ENCODE measurements at regions not wholly inside any gene's neighbourhood (a gene's known extent, or its start where the extent isn't known, plus 50 kb on each side); places are given as distances from the start of the nearest gene placed in this dataset.

DNA sequence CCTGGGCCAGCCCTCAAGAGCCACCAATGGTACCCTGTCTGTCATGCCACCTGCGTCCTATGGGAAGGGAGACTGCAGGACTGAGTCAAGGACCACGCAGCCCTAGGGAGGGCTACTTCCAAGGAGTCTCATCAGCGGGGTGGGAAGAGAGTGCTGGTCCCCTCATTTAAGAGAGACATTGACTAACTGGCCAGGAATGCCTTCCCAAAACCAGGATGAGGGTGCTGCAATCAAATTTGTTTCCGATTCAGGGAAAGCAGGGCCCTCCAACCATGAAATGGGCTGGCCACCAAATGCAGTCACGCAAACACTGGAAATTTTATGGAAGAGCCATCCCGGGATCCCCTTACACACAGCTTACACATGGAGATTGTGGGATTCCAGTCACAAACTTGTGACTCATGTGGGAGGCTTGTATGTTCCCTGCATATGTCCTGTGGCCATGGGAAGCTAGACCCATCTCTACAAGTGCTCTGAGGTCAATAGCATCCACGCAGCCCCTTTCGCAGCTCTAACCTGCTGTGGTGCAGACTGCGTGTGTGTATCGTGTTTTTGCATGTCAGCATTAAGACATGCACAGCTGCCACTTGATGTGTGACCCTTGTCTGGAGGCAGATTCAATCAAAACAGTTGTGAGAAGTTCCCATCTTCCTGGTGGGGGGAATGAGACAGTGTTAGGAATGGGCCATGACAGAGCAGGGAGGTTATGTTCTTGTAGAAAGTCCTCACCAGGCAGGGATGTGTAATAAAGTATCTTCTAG, 53.0 kb upstream of the CST7 start:
- CTCF ChIA-PET = no interaction called here
- Mint-ChIP-seq H3K27ac (no peak overlapping the region), H3K36me3 (peaks cover 3% of the 10 kb centered on the region), H3K9me3 (ENCODE audit: low read depth) (peaks cover 11% of the 10 kb centered on the region), H3K4me3 (no peak overlapping the region), H3K27me3 (no peaks in the 10 kb centered on the region), H3K4me1 (no peaks in the 10 kb centered on the region)
- ATAC-seq = no peak
- no peak for DNase-seq

DNA sequence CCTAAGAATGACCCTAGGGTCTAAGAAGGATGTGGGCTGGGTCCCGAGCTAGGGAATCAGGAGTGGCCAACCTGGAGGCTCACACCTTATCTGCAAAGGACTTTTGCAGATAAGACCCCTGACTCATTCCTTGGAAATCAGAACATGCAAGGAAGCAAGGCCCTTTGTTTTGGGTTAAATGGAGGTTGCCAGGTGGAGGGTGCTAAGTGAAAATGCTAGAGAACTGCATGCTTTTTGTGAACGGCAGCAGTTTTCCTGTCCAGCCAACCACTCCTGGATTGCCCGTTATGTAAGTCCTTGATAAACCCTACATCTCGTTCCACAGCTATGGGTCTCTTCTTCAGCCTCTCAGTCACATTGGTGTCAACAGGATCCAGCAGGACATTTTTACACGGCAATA, 52.1 kb upstream of the CST7 start:
- no peak for ATAC-seq
- Mint-ChIP-seq H3K27ac (no peak overlapping the region), H3K4me3 (no peak overlapping the region), H3K4me1 (no peaks in the 10 kb centered on the region), H3K27me3 (no peaks in the 10 kb centered on the region), H3K36me3 (peaks cover 3% of the 10 kb centered on the region), H3K9me3 (ENCODE audit: low read depth) (peaks cover 11% of the 10 kb centered on the region)
- DNase-seq = no peak
- CTCF ChIA-PET = no interaction called here

DNA sequence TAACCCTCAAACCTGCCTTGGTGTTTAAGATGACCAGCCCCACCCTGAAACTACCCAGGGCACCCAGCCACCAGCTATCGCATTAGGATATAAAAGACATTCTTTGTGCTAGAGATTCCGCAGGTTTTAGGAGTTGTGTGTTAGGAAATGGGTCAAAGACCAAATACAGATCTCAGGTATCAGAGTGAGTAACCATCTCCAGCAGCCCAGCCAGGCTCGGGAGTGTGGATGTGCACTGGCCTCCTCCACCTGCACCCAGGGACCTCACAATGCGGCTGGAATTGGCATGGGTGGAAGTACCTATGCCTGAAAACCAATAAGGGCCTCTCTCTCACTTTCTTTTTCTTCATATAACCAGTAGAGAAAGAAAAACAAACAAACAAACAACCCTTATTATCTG, 51.1 kb upstream of the CST7 start:
- ATAC-seq (no peak), DNase-seq (no peak)
- Mint-ChIP-seq H3K4me1 (no peaks in the 10 kb centered on the region), H3K4me3 (no peak overlapping the region), H3K9me3 (ENCODE audit: low read depth) (peaks cover 11% of the 10 kb centered on the region), H3K27me3 (peaks cover 2% of the 10 kb centered on the region), H3K27ac (no peak overlapping the region), H3K36me3 (peaks cover 3% of the 10 kb centered on the region)
- CTCF ChIA-PET = no interaction called here

DNA sequence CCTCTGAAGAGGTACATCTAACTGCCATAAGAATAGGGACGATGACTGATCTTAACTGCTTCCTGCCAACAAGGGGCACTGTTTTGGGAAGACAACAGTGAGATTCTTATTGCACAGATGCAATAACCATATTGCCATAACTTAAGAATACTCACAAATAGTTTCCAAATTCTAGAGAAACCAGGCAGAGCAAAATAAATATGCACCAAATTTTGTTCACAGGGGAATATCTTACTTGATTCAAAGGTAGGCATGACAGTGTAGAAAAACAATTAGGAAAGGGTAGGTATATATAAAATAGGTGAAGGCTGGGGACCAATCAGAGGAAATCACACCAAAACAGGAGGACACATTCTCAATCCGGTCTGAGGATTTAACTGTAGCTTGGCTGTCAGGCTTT, 49.9 kb upstream of the CST7 start:
- Mint-ChIP-seq H3K4me1 (no peaks in the 10 kb centered on the region), H3K27ac (no peak overlapping the region), H3K4me3 (no peak overlapping the region), H3K36me3 (peaks cover 3% of the 10 kb centered on the region), H3K9me3 (ENCODE audit: low read depth) (peaks cover 11% of the 10 kb centered on the region), H3K27me3 (peaks cover 5% of the 10 kb centered on the region)
- ATAC-seq = no peak
- CTCF ChIA-PET = no interaction called here
- DNase-seq = no peak

All from activated CD8-positive, alpha-beta memory T cell treated with anti-CD3 and anti-CD28 coated beads, Interleukin-2, amount 10 ng/mL, durations not matched to agents 7 days and 5 days (primary cell).